NCI-H128 (cell line): ENCODE measurements at regions not wholly inside any gene's neighbourhood (a gene's known extent, or its start where the extent isn't known, plus 50 kb on each side); places are given as distances from the start of the nearest gene placed in this dataset.

Source experiments
- DNase-seq: peaks from one replicate; lab custom pipeline; 2025; ENCODE audit not compliant: unreplicated experiment; lab: John Stamatoyannopoulos, UW

GRCh38 chr18:22110461-22110924 is 58.9 kb upstream of the GATA6 start:
- no peak for DNase-seq

- DNase-seq = no peak
Measured at GRCh38 chr18:22112215-22112614, 57.2 kb upstream of the GATA6 start.

GRCh38 chr18:22113144-22113844 is 56.1 kb upstream of the GATA6 start:
- no peak for DNase-seq

- DNase-seq = no peak
Measured at GRCh38 chr18:22114526-22115321, 54.7 kb upstream of the GATA6 start.

GRCh38 chr18:22115573-22115972 is 53.8 kb upstream of the GATA6 start:
- no peak for DNase-seq
